ENCODE measurements at regions not wholly inside any gene's neighbourhood (a gene's known extent, or its start where the extent isn't known, plus 50 kb on each side); places are given as distances from the start of the nearest gene placed in this dataset.
A peak's percentile ranks its signal among the peaks of the same experiment; 100 is the strongest.

GRCh38 chr4:62292911-62293310 lies 1092.8 kb downstream of the ADGRL3 start:
- DNase-seq = no peak

GRCh38 chr4:62288808-62289541 lies 1088.8 kb downstream of the ADGRL3 start:
- DNase-seq = no peak

GRCh38 chr4:62285026-62285425 lies 1084.9 kb downstream of the ADGRL3 start:
- no peak for DNase-seq

- DNase-seq = no peak
Measured at GRCh38 chr4:62279689-62280088, 1079.6 kb downstream of the ADGRL3 start.

- no peak for DNase-seq
Measured at GRCh38 chr4:62275470-62275869, 1075.3 kb downstream of the ADGRL3 start.

GRCh38 chr4:62274782-62275181 lies 1074.7 kb downstream of the ADGRL3 start:
- DNase-seq = no peak

GRCh38 chr4:62271107-62271506 lies 1071.0 kb downstream of the ADGRL3 start:
- no peak for DNase-seq

GRCh38 chr4:62269918-62270317 lies 1069.8 kb downstream of the ADGRL3 start:
- no peak for DNase-seq

- no peak for DNase-seq
Measured at GRCh38 chr4:62263454-62263853, 1063.3 kb downstream of the ADGRL3 start.

- no peak for DNase-seq
Measured at GRCh38 chr4:62262676-62263075, 1062.5 kb downstream of the ADGRL3 start.

- DNase-seq = peak; percentile 67
Measured at GRCh38 chr4:62260254-62260653, 1060.1 kb downstream of the ADGRL3 start.

- DNase-seq = peak; percentile 14
Measured at GRCh38 chr4:62256479-62256878, 1056.4 kb downstream of the ADGRL3 start.

GRCh38 chr4:62252728-62253127 lies 1052.6 kb downstream of the ADGRL3 start:
- DNase-seq = no peak

- no peak for DNase-seq
Measured at GRCh38 chr4:62250100-62250499, 1050.0 kb downstream of the ADGRL3 start.

GRCh38 chr4:62243895-62244294 lies 1043.8 kb downstream of the ADGRL3 start:
- DNase-seq = peak; percentile 67

- DNase-seq = no peak
Measured at GRCh38 chr4:62235911-62236310, 1035.8 kb downstream of the ADGRL3 start.

- DNase-seq = no peak
Measured at GRCh38 chr4:62232814-62233213, 1032.7 kb downstream of the ADGRL3 start.

- no peak for DNase-seq
Measured at GRCh38 chr4:62231994-62232393, 1031.9 kb downstream of the ADGRL3 start.

- no peak for DNase-seq
Measured at GRCh38 chr4:62226082-62226481, 1026.0 kb downstream of the ADGRL3 start.

GRCh38 chr4:62222121-62222520 lies 1022.0 kb downstream of the ADGRL3 start:
- DNase-seq = no peak

GRCh38 chr4:62210486-62210885 lies 1010.4 kb downstream of the ADGRL3 start:
- no peak for DNase-seq

- no peak for DNase-seq
Measured at GRCh38 chr4:62209757-62210485, 1009.8 kb downstream of the ADGRL3 start.

- DNase-seq = no peak
Measured at GRCh38 chr4:62208921-62209320, 1008.8 kb downstream of the ADGRL3 start.

GRCh38 chr4:62204136-62204535 lies 1004.0 kb downstream of the ADGRL3 start:
- DNase-seq = no peak
